GM12878 (cell line): ENCODE measurements at regions not wholly inside any gene's neighbourhood (a gene's known extent, or its start where the extent isn't known, plus 50 kb on each side); places are given as distances from the start of the nearest gene placed in this dataset.

Experiments used
- CBX3 ChIP-seq: fragments of 200-600 bp; sonication (generic); IDR thresholded peaks from 2 replicates; pipeline ENCODE4 v1.6.1; 2016; ENCODE audit warnings: low read depth, borderline replicate concordance
- FOXM1 ChIP-seq: IDR thresholded peaks from 2 replicates; pipeline ENCODE4 v1.6.1; 2012; ENCODE audit warnings: low read depth, mild to moderate bottlenecking, inconsistent platforms, low read length, moderate library complexity
- GABPA ChIP-seq: IDR thresholded peaks from 2 replicates; pipeline ENCODE4 v1.6.1; 2014; ENCODE audit warnings: antibody characterized with exemption, low read depth, mild to moderate bottlenecking, inconsistent platforms
- HCFC1 ChIP-seq: fragments of 150-350 bp; IDR thresholded peaks from 2 replicates; pipeline ENCODE4 v1.6.1; 2014; ENCODE audit warnings: low read length
- KDM1A ChIP-seq: fragments of 200-600 bp; sonication (generic); IDR thresholded peaks from 2 replicates; pipeline ENCODE4 v1.6.1; 2016; ENCODE audit warnings: borderline replicate concordance
- NFYB ChIP-seq: IDR thresholded peaks from 2 replicates; pipeline ENCODE4 v1.6.1; 2011; ENCODE audit warnings: low read depth, mild to moderate bottlenecking, low read length, improper control_type of control experiment, moderate library complexity; ENCODE audit not compliant: insufficient read depth
- PAX8 ChIP-seq: fragments of 450-650 bp; IDR thresholded peaks from 2 replicates; pipeline ENCODE4 v1.6.1; 2017; ENCODE audit warnings: mild to moderate bottlenecking, moderate library complexity
- TF ChIP-seq, protein P1 (sequence below): fragments of 450-650 bp; formaldehyde crosslinking; IDR thresholded peaks from 2 replicates; pipeline ENCODE4 v1.4.0; 2020; ENCODE audit warnings: mild to moderate bottlenecking, moderate library complexity
- TF ChIP-seq, protein P2 (sequence below): IDR thresholded peaks from 2 replicates; pipeline ENCODE4 v1.6.1; 2012; ENCODE audit warnings: low read depth, low read length, improper control_type of control experiment

DNA sequence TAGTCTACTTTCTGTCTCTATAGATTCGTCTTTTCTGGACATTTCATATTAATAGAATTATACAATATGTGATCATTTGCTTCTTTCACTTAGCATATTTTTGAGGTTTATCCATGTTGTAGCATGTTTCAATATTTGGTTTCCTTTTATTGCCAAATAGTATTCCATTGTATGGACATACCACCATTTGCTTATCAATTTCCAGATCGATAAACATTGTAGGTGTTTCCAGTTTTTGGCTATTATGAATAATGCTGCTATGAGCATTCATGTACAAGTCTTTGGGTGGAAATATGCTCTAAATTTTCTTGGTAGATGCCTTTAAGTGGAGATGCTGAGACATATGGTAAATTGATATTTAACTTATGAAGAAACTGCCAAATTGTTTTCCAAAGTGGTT is 114.1 kb downstream of the RND3 start (continued):
- TF ChIP-seq, protein P1, sequence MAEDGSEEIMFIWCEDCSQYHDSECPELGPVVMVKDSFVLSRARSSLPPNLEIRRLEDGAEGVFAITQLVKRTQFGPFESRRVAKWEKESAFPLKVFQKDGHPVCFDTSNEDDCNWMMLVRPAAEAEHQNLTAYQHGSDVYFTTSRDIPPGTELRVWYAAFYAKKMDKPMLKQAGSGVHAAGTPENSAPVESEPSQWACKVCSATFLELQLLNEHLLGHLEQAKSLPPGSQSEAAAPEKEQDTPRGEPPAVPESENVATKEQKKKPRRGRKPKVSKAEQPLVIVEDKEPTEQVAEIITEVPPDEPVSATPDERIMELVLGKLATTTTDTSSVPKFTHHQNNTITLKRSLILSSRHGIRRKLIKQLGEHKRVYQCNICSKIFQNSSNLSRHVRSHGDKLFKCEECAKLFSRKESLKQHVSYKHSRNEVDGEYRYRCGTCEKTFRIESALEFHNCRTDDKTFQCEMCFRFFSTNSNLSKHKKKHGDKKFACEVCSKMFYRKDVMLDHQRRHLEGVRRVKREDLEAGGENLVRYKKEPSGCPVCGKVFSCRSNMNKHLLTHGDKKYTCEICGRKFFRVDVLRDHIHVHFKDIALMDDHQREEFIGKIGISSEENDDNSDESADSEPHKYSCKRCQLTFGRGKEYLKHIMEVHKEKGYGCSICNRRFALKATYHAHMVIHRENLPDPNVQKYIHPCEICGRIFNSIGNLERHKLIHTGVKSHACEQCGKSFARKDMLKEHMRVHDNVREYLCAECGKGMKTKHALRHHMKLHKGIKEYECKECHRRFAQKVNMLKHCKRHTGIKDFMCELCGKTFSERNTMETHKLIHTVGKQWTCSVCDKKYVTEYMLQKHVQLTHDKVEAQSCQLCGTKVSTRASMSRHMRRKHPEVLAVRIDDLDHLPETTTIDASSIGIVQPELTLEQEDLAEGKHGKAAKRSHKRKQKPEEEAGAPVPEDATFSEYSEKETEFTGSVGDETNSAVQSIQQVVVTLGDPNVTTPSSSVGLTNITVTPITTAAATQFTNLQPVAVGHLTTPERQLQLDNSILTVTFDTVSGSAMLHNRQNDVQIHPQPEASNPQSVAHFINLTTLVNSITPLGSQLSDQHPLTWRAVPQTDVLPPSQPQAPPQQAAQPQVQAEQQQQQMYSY = no peak
- TF ChIP-seq, protein P2, sequence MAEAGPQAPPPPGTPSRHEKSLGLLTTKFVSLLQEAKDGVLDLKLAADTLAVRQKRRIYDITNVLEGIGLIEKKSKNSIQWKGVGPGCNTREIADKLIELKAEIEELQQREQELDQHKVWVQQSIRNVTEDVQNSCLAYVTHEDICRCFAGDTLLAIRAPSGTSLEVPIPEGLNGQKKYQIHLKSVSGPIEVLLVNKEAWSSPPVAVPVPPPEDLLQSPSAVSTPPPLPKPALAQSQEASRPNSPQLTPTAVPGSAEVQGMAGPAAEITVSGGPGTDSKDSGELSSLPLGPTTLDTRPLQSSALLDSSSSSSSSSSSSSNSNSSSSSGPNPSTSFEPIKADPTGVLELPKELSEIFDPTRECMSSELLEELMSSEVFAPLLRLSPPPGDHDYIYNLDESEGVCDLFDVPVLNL = no peak
- no peak for TF ChIP-seq CBX3
- no peak for TF ChIP-seq PAX8
- TF ChIP-seq GABPA = no peak
- no peak for TF ChIP-seq HCFC1
- no peak for TF ChIP-seq FOXM1
- TF ChIP-seq NFYB = no peak
- no peak for TF ChIP-seq KDM1A
